Tibial nerve (tissue), 4 donors: ENCODE measurements at regions not wholly inside any gene's neighbourhood (a gene's known extent, or its start where the extent isn't known, plus 50 kb on each side); places are given as distances from the start of the nearest gene placed in this dataset.

ENCODE experiments used
- CTCF ChIP-seq, 5 experiments: fragments of 200-600 bp in 3 of 5; fragments of 450-650 bp in 2 of 5; sonication (generic) in 3 of 5; IDR thresholded peaks; one replicate each; pipeline ENCODE4 v1.5.1; 2016 to 2019; ENCODE audit warnings: antibody characterized with exemption in 5 of 5, mild to moderate bottlenecking in 3 of 5, moderate library complexity in 2 of 5
- EP300 ChIP-seq, 2 donors: sonication (generic); formaldehyde crosslinking; IDR thresholded peaks; one replicate each; pipeline ENCODE4 v1.6.1; 2017; ENCODE audit warnings: antibody characterized with exemption in 2 of 2, mild to moderate bottlenecking in 1 of 2

DNA sequence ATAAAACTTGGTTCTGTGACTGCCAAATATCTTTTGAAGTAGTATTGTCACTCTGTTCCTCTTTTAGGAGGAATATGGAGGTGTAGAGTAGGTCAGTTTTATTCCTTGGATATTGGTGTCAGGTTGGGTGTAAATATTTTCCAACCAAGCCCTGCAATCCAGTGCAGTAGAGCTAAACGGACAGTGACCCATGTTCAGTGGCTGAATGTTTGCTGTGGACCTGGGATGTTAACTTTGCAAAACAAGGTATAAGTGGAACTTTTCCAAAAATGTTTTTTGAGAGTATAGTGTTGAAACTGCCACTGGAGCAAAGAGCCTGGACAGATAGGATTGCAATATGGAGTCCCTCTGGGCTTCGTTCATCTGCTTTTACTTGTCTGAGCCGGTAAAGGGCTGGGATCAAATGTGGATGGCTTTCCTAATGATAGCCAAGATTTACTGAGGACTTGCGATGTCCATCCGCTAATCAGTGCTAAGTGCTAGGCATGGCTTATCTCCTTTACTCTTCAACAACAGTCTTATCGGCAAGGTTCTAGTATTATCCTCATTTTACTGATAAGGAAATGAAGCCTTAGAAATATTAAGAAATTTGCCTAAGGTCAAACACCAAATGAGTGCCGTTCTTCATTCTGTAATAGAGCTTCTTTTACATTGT lies 69.0 kb upstream of the BACH2 start:
- TF ChIP-seq CTCF (IDR thresholded peaks at IDR 0.05): no peak
- TF ChIP-seq EP300 (IDR thresholded peaks at IDR 0.05): no peak
